ENCODE measurements at regions not wholly inside any gene's neighbourhood (a gene's known extent, or its start where the extent isn't known, plus 50 kb on each side); places are given as distances from the start of the nearest gene placed in this dataset.

GRCh38 chr2:215529271-215529670 is 93.4 kb upstream of the FN1 start (continued):
- TF ChIP-seq ZBTB14 (CRISPR knock-in tag; IDR thresholded peaks at IDR 0.05) (no peak), ZNF441 (CRISPR knock-in tag; IDR thresholded peaks at IDR 0.05; ENCODE audit: borderline replicate concordance) (no peak), ZNF121 (CRISPR knock-in tag; IDR thresholded peaks at IDR 0.05) (no peak), ZKSCAN8 (CRISPR knock-in tag; IDR thresholded peaks at IDR 0.05; ENCODE audit: borderline replicate concordance) (peak; percentile 13; the same call in 1 of the 2 replicates), DPF2 (CRISPR knock-in tag; IDR thresholded peaks at IDR 0.05; ENCODE audit: borderline replicate concordance, low read depth) (0 out of 2 replicates have a peak, but pooled peaks have one; percentile 21), RFX1 (IDR thresholded peaks at IDR 0.05) (peak; percentile 47; the same call in 1 of the 2 replicates), ZNF136 (CRISPR knock-in tag; IDR thresholded peaks at IDR 0.05; ENCODE audit: low read depth) (no peak), TCF7L2 (IDR thresholded peaks at IDR 0.05; ENCODE audit: low read depth, low read length) (no peak), ZNF24 (IDR thresholded peaks at IDR 0.05) (0 out of 2 replicates have a peak, but pooled peaks have one; percentile 10), HDAC1 (CRISPR knock-in tag; IDR thresholded peaks at IDR 0.05) (no peak), GTF2F1 (IDR thresholded peaks at IDR 0.05; ENCODE audit: low read length) (no peak), TBX3 (IDR thresholded peaks at IDR 0.05; ENCODE audit: borderline replicate concordance) (peak; percentile 65; the same call in 1 of the 2 replicates), DNMT1 (CRISPR knock-in tag; IDR thresholded peaks at IDR 0.05) (no peak), ZNF292 (CRISPR knock-in tag; IDR thresholded peaks at IDR 0.05; ENCODE audit: borderline replicate concordance, low read depth) (no peak), XRCC5 (optimal IDR thresholded peaks at IDR 0.05; ENCODE audit: low read length) (no peak), NR1H2 (CRISPR knock-in tag; IDR thresholded peaks at IDR 0.05; ENCODE audit: borderline replicate concordance, low read depth) (no peak), ZNF614 (CRISPR knock-in tag; IDR thresholded peaks at IDR 0.05; ENCODE audit: borderline replicate concordance) (peak; percentile 66), ASH2L (IDR thresholded peaks at IDR 0.05; ENCODE audit: insufficient read length, low read depth, low read length) (no peak), ZMYM2 (CRISPR knock-in tag; IDR thresholded peaks at IDR 0.05) (peak; percentile 74; the same call in 1 of the 2 replicates), SMARCC2 (IDR thresholded peaks at IDR 0.05) (no peak)
- TF ChIP-seq, protein P1, sequence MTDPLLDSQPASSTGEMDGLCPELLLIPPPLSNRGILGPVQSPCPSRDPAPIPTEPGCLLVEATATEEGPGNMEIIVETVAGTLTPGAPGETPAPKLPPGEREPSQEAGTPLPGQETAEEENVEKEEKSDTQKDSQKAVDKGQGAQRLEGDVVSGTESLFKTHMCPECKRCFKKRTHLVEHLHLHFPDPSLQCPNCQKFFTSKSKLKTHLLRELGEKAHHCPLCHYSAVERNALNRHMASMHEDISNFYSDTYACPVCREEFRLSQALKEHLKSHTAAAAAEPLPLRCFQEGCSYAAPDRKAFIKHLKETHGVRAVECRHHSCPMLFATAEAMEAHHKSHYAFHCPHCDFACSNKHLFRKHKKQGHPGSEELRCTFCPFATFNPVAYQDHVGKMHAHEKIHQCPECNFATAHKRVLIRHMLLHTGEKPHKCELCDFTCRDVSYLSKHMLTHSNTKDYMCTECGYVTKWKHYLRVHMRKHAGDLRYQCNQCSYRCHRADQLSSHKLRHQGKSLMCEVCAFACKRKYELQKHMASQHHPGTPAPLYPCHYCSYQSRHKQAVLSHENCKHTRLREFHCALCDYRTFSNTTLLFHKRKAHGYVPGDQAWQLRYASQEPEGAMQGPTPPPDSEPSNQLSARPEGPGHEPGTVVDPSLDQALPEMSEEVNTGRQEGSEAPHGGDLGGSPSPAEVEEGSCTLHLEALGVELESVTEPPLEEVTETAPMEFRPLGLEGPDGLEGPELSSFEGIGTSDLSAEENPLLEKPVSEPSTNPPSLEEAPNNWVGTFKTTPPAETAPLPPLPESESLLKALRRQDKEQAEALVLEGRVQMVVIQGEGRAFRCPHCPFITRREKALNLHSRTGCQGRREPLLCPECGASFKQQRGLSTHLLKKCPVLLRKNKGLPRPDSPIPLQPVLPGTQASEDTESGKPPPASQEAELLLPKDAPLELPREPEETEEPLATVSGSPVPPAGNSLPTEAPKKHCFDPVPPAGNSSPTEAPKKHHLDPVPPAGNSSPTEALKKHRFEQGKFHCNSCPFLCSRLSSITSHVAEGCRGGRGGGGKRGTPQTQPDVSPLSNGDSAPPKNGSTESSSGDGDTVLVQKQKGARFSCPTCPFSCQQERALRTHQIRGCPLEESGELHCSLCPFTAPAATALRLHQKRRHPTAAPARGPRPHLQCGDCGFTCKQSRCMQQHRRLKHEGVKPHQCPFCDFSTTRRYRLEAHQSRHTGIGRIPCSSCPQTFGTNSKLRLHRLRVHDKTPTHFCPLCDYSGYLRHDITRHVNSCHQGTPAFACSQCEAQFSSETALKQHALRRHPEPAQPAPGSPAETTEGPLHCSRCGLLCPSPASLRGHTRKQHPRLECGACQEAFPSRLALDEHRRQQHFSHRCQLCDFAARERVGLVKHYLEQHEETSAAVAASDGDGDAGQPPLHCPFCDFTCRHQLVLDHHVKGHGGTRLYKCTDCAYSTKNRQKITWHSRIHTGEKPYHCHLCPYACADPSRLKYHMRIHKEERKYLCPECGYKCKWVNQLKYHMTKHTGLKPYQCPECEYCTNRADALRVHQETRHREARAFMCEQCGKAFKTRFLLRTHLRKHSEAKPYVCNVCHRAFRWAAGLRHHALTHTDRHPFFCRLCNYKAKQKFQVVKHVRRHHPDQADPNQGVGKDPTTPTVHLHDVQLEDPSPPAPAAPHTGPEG (CRISPR knock-in tag; IDR thresholded peaks at IDR 0.05) = no peak
- TF ChIP-seq, protein P2, sequence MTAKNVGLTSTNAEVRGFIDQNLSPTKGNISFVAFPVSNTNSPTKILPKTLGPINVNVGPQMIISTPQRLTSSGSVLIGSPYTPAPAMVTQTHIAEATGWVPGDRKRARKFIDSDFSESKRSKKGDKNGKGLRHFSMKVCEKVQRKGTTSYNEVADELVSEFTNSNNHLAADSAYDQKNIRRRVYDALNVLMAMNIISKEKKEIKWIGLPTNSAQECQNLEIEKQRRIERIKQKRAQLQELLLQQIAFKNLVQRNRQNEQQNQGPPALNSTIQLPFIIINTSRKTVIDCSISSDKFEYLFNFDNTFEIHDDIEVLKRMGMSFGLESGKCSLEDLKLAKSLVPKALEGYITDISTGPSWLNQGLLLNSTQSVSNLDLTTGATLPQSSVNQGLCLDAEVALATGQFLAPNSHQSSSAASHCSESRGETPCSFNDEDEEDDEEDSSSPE (CRISPR knock-in tag; IDR thresholded peaks at IDR 0.05) = no peak

Measured in HepG2 (cell line).